ENCODE measurements at regions not wholly inside any gene's neighbourhood (a gene's known extent, or its start where the extent isn't known, plus 50 kb on each side); places are given as distances from the start of the nearest gene placed in this dataset.

DNA sequence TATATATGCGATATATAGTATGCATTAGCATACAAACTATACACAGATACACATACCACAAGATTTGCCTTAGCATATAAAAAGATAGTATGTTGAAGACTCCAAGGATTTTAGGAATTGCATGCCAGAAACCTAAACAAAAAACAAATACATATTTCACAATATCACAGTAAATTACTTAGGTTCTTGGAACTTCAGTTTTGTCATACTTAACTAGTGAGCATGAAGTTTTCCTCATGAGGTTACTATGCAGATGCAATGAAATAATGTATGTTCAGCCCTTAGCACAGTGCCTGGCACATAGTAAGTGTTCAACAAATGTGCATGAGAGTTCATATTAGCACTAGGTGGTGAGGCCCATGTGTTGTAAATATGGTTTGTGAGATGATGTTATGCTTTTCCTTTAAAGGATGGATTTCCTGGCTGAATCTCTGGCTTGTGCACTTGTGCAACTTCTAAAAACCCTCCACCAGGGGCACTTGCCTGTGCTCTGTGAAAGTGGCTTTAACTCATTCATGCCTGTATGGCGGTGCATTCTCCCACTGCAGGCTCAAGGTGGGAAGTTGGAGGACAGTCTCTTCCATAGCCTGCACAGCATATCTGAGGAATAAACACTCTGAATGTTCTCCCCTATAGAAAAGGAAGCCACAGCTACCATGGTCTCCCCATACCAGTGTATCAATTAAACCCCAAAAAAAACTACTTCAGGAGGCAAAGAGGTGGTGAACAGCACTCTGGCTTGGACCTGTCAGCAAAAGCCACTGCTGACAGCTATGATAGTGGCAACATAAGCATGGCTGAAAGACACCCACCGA, 624.1 kb upstream of the CDH4 start:
- ChIA-PET POLR2A (no interaction called here), CTCF (interaction anchor here (1.2 kb wide), 1 partner anchor 16 kb away, joined by 3 read pairs; no protein-coding TSS in a partner anchor)
- peak; percentile 26 to 50; a peak in 1 of 6 replicates for ATAC-seq
- no peak for TF ChIP-seq CBX2 (IDR thresholded peaks at IDR 0.05; ENCODE audit: borderline replicate concordance, low read depth)
- no peak for TF ChIP-seq RARB (CRISPR knock-in tag; IDR thresholded peaks at IDR 0.05)
- TF ChIP-seq FOXS1 (CRISPR knock-in tag; IDR thresholded peaks at IDR 0.05): no peak
- peak in 1 of 2 experiments; percentile 3 for DNase-seq (ENCODE audit: low read depth in 1 of 2, low spot score in 1 of 2)
- Histone ChIP-seq H3K4me2 (no peak overlapping the region), H3K4me3 (no peak overlapping the region), H3K4me1 (no peaks in the 10 kb centered on the region), H3K9me3 (no peaks in the 10 kb centered on the region), H3K27ac (no peak overlapping the region)
- FAIRE-seq: no peak
- 18% methylated on average over 3 of the region's 3 CpGs for WGBS (ENCODE audit: missing lambda C conversion rate)

DNA sequence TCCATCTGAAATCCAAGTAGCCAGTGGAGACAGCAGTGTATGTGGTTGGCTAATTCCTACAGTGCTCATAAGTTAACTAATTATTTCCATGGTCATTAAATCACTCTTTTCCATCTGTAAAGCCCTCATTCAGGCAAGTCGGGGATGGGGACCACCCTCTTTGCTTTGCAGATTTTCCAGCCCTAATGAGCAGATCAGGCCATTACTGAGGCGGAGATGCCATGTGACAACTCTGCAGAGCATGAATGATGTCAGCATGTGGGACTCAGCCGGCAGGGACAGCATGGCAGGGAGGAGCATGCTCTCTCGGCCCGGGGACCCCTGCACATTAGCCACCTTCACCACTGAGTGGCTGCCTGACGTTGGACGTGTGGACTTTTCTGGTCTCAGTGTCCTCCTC, 623.3 kb upstream of the CDH4 start:
- Histone ChIP-seq H3K4me2 (no peak overlapping the region), H3K9me3 (no peaks in the 10 kb centered on the region), H3K4me3 (no peak overlapping the region), H3K27ac (no peak overlapping the region), H3K4me1 (no peaks in the 10 kb centered on the region)
- WGBS (ENCODE audit: missing lambda C conversion rate): 5% methylated on average over 7 of the region's 7 CpGs
- CTCF ChIA-PET: no interaction called here
- ATAC-seq (no peak), FAIRE-seq (no peak), DNase-seq (ENCODE audit: low read depth in 1 of 2, low spot score in 1 of 2) (no peak)
- POLR2A ChIA-PET: no interaction called here
- TF ChIP-seq CTCF (IDR thresholded peaks at IDR 0.05) (no peak), CHD2 (IDR thresholded peaks at IDR 0.05; ENCODE audit: low read length, partially characterized antibody) (no peak), HOXA7 (CRISPR knock-in tag; IDR thresholded peaks at IDR 0.05) (no peak), MAZ (IDR thresholded peaks at IDR 0.05; ENCODE audit: borderline replicate concordance, low read depth, low read length) (no peak), ELK1 (IDR thresholded peaks at IDR 0.05; ENCODE audit: low read depth, low read length) (no peak), CHD4 (IDR thresholded peaks at IDR 0.05; ENCODE audit: borderline replicate concordance) (no peak), HDAC2 (IDR thresholded peaks at IDR 0.05) (no peak), EP300 (IDR thresholded peaks at IDR 0.05) (no peak)
- TF ChIP-seq, protein P1, sequence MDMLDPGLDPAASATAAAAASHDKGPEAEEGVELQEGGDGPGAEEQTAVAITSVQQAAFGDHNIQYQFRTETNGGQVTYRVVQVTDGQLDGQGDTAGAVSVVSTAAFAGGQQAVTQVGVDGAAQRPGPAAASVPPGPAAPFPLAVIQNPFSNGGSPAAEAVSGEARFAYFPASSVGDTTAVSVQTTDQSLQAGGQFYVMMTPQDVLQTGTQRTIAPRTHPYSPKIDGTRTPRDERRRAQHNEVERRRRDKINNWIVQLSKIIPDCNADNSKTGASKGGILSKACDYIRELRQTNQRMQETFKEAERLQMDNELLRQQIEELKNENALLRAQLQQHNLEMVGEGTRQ (IDR thresholded peaks at IDR 0.05): no peak

DNA sequence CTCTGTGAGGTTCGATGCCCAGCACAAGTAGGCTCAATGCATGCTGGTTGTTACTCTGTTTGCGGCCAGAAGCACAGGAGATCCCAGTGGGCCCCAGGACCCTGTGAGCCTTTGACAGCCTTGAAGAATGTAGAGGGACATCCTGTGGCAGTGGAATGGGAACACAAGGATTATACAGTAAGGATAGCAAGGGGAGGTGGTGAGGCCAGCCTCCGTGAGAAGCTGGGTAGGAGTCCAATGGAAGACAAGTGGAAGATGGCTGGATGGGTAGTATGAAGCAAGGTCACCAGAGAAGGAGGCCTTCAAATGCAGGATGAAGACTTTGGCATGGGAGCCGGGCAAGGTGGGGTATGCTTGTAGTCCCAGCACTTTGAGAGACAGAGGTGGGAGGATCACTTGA, 622.9 kb upstream of the CDH4 start:
- Histone ChIP-seq H3K9me3 (no peaks in the 10 kb centered on the region), H3K4me1 (no peaks in the 10 kb centered on the region), H3K4me2 (no peak overlapping the region), H3K27ac (no peak overlapping the region), H3K4me3 (no peak overlapping the region)
- DNase-seq (ENCODE audit: low read depth in 1 of 2, low spot score in 1 of 2): no peak
- 0% methylated on average over 4 of the region's 4 CpGs for WGBS (ENCODE audit: missing lambda C conversion rate)
- ChIA-PET CTCF (no interaction called here), POLR2A (no interaction called here)
- no peak for FAIRE-seq
- TF ChIP-seq ZSCAN20 (CRISPR knock-in tag; IDR thresholded peaks at IDR 0.05): no peak
- TF ChIP-seq ATOH8 (CRISPR knock-in tag; IDR thresholded peaks at IDR 0.05; ENCODE audit: low read depth): no peak
- no peak for TF ChIP-seq TFCP2L1 (CRISPR knock-in tag; IDR thresholded peaks at IDR 0.05)
- TF ChIP-seq HEYL (CRISPR knock-in tag; IDR thresholded peaks at IDR 0.05): no peak
- no peak for TF ChIP-seq ZNF302 (CRISPR knock-in tag; IDR thresholded peaks at IDR 0.05)
- TF ChIP-seq, protein P2, sequence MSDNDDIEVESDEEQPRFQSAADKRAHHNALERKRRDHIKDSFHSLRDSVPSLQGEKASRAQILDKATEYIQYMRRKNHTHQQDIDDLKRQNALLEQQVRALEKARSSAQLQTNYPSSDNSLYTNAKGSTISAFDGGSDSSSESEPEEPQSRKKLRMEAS (IDR thresholded peaks at IDR 0.05): no peak
- no peak for TF ChIP-seq JUN (IDR thresholded peaks at IDR 0.05)
- no peak for TF ChIP-seq RFX5 (IDR thresholded peaks at IDR 0.05)
- TF ChIP-seq MAFK (IDR thresholded peaks at IDR 0.05; ENCODE audit: partially characterized antibody): no peak
- no peak for TF ChIP-seq BHLHE40 (IDR thresholded peaks at IDR 0.05; ENCODE audit: low read depth, low read length)
- no peak for ATAC-seq
